ENCODE measurements at regions not wholly inside any gene's neighbourhood (a gene's known extent, or its start where the extent isn't known, plus 50 kb on each side); places are given as distances from the start of the nearest gene placed in this dataset.

- no peak for DNase-seq (ENCODE audit: low spot score in 2 of 2, unreplicated experiment in 2 of 2)
Measured at GRCh38 chr5:93925321-93925720, 183.9 kb upstream of the POU5F2 start.

DNA sequence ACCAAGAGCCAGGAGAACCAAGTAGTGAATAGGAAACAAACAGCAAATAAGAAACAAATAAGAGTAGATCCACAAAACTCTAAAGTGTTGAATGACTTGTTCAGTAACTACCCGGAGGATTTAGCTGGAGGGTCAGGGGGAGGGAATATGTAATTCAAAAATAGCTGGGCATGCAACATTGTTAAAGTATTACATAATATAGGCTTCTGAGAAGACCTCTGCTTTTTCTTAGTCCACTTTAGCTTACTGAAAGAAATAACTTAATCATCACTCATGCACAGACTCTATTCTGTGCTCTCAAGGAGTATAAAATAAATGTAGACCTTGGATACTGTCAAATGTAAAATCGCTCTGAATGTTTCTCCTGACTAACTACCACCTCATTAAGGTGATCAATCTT is 183.2 kb upstream of the POU5F2 start:
- no peaks in the 10 kb centered on the region for H3K27me3 Mint-ChIP-seq (ENCODE audit: low read depth)
- peaks cover 11% of the 10 kb centered on the region for H3K4me1 Mint-ChIP-seq
- H3K4me3 Mint-ChIP-seq = no peak overlapping the region
- H3K9me3 Mint-ChIP-seq = peaks cover 3% of the 10 kb centered on the region
- no peak for TF ChIP-seq CTCF (IDR thresholded peaks at IDR 0.05; ENCODE audit: unreplicated experiment)
- H3K36me3 Mint-ChIP-seq = peaks cover 4% of the 10 kb centered on the region
- H3K27ac Mint-ChIP-seq = no peak overlapping the region
- DNase-seq (ENCODE audit: low spot score in 2 of 2, unreplicated experiment in 2 of 2) = no peak

More at GRCh38 chr5:93925321-93925720, 183.9 kb upstream of the POU5F2 start:
- H3K9me3 Mint-ChIP-seq = peaks cover 3% of the 10 kb centered on the region
- H3K4me1 Mint-ChIP-seq = peaks cover 11% of the 10 kb centered on the region
- TF ChIP-seq CTCF (IDR thresholded peaks at IDR 0.05; ENCODE audit: unreplicated experiment) = no peak
- peaks cover 4% of the 10 kb centered on the region for H3K36me3 Mint-ChIP-seq
- no peak overlapping the region for H3K27ac Mint-ChIP-seq
- no peak overlapping the region for H3K4me3 Mint-ChIP-seq
- H3K27me3 Mint-ChIP-seq (ENCODE audit: low read depth) = no peaks in the 10 kb centered on the region

DNA sequence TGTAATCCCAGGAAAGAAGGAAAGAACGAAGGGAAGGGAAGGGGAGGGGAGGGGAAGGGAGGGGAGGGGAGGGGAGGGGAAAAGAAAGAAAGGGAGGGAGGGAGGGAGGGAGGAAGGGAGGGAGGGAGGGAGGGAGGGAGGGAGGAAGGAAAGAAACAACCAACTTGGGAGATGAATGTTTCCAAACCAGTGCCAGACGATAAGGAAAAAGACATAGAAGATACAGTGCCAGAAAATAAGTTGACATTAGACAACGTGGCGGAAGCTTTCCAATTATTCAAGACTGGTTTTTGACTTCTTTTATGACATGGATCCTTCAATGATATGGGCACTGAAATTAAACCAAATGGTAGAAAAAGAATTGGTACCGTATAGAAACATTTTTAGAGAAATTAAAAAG is 181.2 kb upstream of the POU5F2 start:
- no peak for TF ChIP-seq CTCF (IDR thresholded peaks at IDR 0.05; ENCODE audit: unreplicated experiment)
- DNase-seq (ENCODE audit: low spot score in 2 of 2, unreplicated experiment in 2 of 2) = no peak
- Mint-ChIP-seq H3K27me3 (ENCODE audit: low read depth) (no peaks in the 10 kb centered on the region), H3K4me1 (peaks cover 10% of the 10 kb centered on the region), H3K36me3 (peaks cover 4% of the 10 kb centered on the region), H3K9me3 (peaks cover 3% of the 10 kb centered on the region), H3K4me3 (no peak overlapping the region), H3K27ac (no peak overlapping the region)

GRCh38 chr5:93921001-93921400 is 179.6 kb upstream of the POU5F2 start:
- no peak for DNase-seq (ENCODE audit: low spot score in 2 of 2, unreplicated experiment in 2 of 2)
- no peak overlapping the region for H3K4me3 Mint-ChIP-seq
- H3K4me1 Mint-ChIP-seq = no peaks in the 10 kb centered on the region
- no peak overlapping the region for H3K27ac Mint-ChIP-seq
- no peak for TF ChIP-seq CTCF (IDR thresholded peaks at IDR 0.05; ENCODE audit: unreplicated experiment)
- no peaks in the 10 kb centered on the region for H3K27me3 Mint-ChIP-seq (ENCODE audit: low read depth)
- H3K36me3 Mint-ChIP-seq = peaks cover 4% of the 10 kb centered on the region
- peaks cover 3% of the 10 kb centered on the region for H3K9me3 Mint-ChIP-seq

DNA sequence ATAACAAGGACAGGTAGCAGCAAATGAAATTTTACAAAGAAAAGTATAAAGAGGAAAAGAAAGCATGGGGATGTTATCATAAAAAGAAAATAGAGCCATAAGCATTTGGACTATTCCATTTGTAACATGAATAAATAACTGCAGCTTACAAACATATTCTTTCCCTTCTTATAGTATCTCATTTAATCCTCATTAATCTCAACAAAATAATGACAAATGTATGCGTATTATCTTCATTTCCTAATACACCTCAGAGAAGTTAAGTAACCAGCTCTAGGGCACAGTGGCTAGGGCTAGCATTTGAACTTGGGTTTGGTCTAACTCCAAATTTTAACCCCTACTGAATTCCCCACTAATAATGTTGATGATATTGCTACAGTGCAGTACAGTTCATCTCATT is 175.5 kb upstream of the POU5F2 start:
- DNase-seq (ENCODE audit: low spot score in 2 of 2, unreplicated experiment in 2 of 2) = no peak
- Mint-ChIP-seq H3K36me3 (peaks cover 1% of the 10 kb centered on the region), H3K27ac (no peak overlapping the region), H3K27me3 (ENCODE audit: low read depth) (no peaks in the 10 kb centered on the region), H3K4me3 (no peak overlapping the region), H3K4me1 (no peaks in the 10 kb centered on the region), H3K9me3 (peaks cover 4% of the 10 kb centered on the region)
- no peak for TF ChIP-seq CTCF (IDR thresholded peaks at IDR 0.05; ENCODE audit: unreplicated experiment)

DNA sequence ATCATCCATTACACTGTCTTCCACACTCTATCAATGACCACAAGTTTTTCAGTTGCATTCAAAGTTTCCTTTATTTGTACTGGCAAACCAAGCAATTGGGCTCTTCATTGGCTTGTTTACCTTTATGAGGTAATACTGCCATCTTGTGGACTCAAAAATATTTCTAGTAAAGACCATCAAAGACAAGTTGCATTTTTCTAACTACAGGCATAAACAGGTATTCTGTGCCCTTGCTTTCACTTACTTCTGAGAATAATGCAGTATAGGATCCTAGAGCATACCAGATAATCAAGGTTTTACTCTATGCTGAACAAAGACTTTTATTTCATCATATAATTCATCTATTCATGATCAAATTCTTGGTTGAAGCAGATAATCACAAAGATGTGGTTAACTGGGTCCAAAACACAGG is 173.7 kb upstream of the POU5F2 start:
- H3K36me3 Mint-ChIP-seq = peaks cover 1% of the 10 kb centered on the region
- no peaks in the 10 kb centered on the region for H3K27me3 Mint-ChIP-seq (ENCODE audit: low read depth)
- no peak overlapping the region for H3K4me3 Mint-ChIP-seq
- peaks cover 3% of the 10 kb centered on the region for H3K9me3 Mint-ChIP-seq
- TF ChIP-seq CTCF (IDR thresholded peaks at IDR 0.05; ENCODE audit: unreplicated experiment) = peak; percentile 51
- H3K4me1 Mint-ChIP-seq = no peaks in the 10 kb centered on the region
- no peak for DNase-seq (ENCODE audit: low spot score in 2 of 2, unreplicated experiment in 2 of 2)
- H3K27ac Mint-ChIP-seq = no peak overlapping the region
